ENCODE measurements at regions not wholly inside any gene's neighbourhood (a gene's known extent, or its start where the extent isn't known, plus 50 kb on each side); places are given as distances from the start of the nearest gene placed in this dataset.

- no peak for DNase-seq
Observed at GRCh38 chr6:23045280-23045679, 475.9 kb downstream of the HDGFL1 start.

DNA sequence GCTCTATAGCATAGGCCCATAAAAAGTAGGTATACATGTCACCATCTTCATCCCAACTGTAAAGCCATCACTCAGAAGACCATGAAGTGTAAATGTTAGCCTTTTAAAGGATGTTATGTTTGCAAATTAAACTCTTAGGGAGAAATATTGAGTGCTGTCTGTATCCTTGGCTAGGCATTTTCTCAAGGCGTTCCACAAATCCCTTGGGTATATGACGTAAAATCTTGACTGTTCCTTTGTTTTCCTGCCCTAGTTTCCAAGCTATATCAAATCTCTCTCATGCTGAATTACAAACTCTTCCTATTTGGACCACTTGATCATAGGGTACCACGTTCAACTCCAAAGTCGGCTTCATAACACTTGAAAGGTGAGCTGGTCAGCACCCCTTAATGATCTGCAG lies 486.2 kb downstream of the HDGFL1 start:
- no peak for DNase-seq

GRCh38 chr6:23073821-23074220 lies 504.5 kb downstream of the HDGFL1 start:
- DNase-seq = no peak

DNA sequence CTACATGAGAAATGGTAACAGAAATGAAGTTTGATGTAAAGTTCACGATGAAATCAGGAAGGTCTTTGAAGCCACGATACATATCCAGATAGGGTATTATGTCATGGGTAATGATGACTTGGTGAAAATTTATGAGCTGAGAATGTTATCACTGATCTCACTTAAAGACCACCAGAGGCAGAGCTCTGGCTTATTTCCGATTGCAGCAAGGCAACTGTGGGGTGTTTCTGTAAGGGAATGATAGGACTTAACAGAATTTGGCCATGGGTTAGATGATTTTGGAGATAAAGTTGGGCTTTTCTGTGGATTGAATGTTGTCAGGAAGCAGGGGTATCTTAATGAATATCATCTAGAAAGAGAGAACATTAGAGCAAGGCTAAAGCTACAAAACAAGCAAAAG lies 508.4 kb downstream of the HDGFL1 start:
- DNase-seq = no peak

GRCh38 chr6:23081701-23082100 lies 512.3 kb downstream of the HDGFL1 start:
- DNase-seq = no peak

DNA sequence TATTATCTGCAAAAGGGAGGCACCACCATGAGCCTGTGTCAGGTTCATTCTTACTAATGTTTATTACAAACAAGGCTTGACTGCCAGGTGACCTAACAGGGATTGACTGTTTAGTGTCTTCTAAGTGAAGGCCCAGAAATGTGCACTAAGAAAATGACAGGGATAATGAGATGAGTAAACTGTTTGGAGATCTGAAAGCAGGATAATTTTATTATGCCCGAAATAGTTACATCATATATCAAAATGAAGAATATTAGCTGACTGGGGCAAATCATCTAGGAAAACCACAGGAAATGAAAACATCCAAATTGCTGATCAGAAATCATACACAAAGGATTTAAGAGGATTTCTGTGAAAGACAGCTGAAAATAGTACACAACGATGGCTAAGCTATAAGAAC lies 516.7 kb downstream of the HDGFL1 start:
- DNase-seq = no peak

GRCh38 chr6:23087471-23087870 lies 518.1 kb downstream of the HDGFL1 start:
- DNase-seq = no peak

DNA sequence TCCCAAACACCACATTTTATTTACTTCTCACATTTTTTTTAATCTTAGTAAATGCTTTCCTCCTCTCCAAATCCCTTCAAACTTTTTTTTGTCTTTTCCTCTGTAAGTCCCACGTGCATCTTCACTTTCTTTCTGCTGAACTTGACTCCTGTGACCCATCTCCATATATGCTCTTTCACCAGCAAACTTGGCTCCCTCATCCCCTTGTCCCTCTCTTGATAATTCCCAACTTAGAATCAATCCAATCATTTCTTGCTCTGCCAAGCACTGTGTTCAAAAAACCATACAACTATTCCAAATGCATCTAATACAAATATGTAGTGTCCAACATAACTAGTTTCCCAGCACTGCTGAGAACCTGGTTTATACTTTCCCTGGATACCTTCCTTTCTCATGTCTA lies 519.4 kb downstream of the HDGFL1 start:
- no peak for DNase-seq

DNA sequence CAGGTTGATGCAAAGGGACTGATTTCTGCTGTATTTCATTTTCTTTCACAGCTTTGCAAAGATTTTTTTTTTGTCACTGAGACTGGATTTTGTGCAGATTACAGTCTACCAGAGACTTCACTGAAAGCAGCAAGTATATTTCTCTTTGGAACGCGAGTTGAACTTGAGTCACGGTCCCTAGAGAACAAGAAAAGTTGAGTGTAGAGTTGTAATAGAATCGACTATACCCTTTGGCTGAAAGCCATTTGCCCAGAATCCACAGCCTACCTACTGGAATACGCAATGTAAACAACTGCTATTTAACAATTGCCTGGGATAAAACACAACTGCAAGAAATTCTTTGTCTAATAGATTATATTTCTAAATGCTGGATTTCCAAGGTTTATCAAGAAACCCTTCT lies 520.6 kb downstream of the HDGFL1 start:
- DNase-seq = no peak

DNA sequence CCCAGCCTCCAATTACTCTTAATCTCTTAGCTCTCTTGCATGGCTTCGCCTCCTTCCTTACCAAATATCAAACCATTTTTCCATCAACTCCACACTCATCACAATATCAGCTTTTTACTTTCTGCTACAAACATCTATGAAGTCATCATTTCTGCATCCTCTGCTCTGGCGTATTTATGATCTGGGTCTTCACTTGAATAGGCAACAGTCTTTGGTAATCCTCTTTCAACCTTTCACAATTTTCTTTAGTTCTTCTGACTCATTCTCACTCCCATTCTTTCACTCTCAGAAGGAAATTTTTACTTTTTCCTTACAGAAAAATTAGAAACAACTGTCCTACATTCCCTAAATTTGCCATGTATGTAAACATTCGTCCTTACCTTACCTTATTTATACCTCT lies 522.4 kb downstream of the HDGFL1 start:
- no peak for DNase-seq

- no peak for DNase-seq
Observed at GRCh38 chr6:23096876-23097275, 527.5 kb downstream of the HDGFL1 start.

DNA sequence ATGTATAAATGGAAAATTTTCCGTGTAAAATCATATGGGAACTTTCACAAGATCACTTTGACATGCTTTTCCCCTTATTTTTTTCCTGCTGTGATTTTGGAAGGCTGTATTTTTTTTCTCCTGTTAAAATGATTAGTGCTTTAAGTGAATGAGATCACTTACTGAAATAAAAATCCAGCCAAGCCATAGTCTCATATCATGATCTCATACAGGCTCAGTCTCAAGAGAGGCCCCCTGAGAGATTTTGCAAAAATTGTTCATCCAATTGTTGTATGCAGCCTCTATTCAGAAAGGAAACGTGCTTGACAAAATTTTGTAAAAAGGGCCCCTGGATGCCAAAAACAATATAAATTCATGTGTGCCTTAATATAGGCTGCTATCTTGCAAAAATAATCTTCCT lies 528.2 kb downstream of the HDGFL1 start:
- DNase-seq = no peak

- DNase-seq = no peak
Observed at GRCh38 chr6:23106951-23107350, 537.6 kb downstream of the HDGFL1 start.

DNA sequence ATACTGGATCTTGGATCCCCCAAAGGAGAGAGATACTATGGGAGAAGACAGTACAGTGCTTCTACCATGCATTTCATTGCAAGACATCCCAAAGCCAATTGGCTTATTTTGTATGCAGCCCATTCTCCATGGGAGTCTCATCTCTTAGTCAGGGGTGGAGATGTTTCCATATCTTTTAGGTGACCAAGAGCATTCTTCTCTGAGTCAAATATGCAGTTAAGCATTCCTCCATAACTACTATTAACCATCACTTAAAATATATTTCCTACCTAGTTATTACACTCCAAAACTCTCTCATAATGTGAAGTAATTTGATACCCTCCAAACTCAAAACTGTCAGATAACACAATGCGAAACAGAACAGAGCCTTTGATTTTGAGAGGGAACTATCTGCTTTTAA lies 542.6 kb downstream of the HDGFL1 start:
- no peak for DNase-seq

DNA sequence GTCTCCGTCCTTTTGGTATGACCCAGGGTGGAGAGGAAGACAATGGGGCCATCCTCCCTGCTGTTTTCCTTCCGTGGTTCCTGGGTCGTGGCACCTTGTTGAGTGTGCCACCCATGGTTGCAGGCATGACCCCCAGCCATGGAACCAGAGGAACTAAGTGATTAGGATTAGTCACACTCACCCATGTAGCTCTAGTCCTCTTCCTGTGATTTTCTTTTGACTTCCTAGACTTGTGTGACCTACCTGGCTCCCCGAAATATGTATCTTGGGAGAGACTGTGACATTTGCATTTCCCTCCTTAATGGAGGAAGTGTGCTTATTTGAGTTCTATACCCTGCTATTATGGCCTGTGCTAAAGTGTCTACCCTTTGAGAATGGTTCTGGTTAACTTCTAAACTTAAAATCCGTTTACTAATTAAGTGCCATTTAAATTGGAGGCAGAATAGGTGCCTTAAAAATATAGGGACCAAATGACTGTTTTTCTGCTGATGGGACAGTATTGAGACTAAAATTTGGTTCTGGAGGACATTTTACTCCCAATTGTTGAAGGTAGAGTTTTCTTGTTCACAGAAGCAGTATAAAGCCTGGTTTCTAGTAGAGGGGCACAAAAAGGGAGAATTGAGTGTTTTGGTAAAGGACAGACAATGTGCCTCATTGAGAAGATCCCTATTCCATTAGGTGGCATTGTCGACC lies 545.6 kb downstream of the HDGFL1 start:
- DNase-seq = no peak

DNA sequence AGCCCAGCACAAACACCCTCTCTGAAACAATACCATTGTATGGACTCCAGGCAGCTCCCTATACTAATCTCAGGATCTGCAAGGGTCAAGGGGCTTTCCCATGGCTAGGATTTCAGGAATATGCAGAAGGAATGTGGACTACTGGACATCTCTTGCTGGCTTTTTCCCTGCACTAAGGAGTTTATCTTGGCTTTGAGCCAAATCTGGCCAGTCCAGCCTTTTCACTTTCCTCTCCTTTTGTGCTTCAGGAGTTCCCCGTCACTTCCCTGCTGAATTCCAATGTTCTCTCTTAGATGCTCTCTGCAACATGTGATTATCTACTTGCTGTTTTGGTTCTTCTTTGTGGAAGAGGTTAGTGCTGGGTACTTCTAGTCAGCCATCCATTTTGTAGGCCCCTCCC lies 568.2 kb downstream of the HDGFL1 start:
- no peak for DNase-seq

GRCh38 chr6:23140871-23141270 lies 571.5 kb downstream of the HDGFL1 start:
- DNase-seq = no peak

- DNase-seq = no peak
Observed at GRCh38 chr6:23145781-23146180, 576.4 kb downstream of the HDGFL1 start.

- no peak for DNase-seq
Observed at GRCh38 chr6:23154159-23154558, 584.8 kb downstream of the HDGFL1 start.

DNA sequence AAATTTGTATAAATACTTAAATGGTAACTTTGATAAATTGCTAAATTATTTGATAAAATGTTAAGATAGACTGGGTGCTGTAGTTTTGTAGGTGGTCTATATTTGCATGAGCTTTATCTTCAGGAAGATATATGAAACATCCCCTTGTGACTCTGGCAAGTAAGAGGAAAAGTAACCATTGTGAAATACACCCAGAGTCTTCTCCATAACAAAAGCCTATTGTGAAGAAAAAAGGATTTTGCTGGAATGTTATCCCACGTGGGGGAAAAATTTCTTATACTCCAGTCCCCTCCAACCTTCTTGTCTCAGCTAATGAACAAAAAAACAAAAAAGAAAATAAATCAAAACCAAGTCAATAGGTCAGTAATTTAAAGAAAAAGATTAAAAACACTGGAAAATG lies 600.7 kb downstream of the HDGFL1 start:
- no peak for DNase-seq

- no peak for DNase-seq
Observed at GRCh38 chr6:23173234-23173633, 603.9 kb downstream of the HDGFL1 start.

DNA sequence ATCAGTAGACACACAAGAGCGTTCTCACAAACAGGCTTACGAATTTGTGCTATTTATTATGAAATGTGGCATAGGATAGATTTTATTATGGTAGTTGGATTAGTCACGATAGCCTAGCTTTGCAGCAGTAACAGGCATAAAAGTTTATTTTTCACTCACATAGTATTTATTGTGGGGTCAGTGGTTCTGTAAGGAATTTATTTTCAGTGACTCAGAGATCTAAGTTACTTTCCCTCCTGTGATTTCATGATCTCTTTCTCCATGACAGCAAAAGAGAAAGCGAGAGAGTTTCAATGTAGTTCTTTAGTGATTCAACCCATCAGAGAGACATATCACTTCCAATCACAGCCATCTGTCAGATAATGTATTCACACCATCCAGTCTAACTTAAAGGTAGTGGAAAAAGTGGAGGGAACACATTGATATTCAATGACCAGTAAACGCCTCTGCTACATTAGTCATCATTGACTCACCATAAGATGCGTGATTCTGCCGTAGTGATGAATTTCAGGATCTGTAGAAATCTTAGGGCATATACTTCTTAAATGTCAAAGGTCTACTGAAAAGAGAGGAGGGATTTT lies 605.5 kb downstream of the HDGFL1 start:
- no peak for DNase-seq

DNA sequence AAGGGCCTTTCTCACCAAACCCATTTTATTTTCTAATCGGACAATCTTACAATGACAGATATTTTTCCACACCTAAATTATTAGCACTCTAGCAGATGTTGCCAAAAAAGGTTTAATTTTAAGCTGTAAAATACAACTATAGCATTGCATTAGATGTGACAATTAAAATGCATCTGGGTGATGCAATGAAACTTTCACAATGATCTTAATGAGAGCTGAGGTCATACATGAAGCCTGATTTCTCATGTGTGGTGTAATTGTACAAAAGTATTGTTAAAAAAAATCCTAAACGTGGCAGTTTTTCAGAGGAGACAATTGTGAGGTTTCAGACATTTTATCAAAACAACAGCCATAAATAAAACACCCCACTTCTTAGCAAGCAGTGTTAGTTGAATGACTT lies 606.0 kb downstream of the HDGFL1 start:
- DNase-seq = no peak

GRCh38 chr6:23176471-23176870 lies 607.1 kb downstream of the HDGFL1 start:
- no peak for DNase-seq

DNA sequence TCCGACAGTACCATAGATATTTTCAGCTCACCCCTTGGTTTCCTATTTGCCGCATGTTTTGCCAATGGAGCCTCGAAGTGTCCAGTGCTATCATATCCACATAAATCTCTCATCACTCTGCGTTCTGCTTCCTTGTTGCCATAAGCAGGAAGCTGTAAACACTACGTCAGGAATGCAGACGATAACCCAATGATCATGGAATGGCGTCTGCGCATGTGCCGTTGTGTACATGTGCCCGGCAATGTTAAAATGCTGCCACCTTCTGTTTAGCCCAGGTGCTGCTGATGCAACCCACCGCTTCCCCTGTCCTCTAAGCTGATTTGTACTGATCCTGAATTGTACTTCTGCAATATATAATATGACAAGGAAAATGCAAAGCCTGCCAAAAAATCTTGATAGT lies 607.5 kb downstream of the HDGFL1 start:
- DNase-seq = no peak

All from CD4-positive, alpha-beta T cell treated with Interleukin-21 for 1 hour (primary cell).